LoVo (cell line): ENCODE measurements at regions not wholly inside any gene's neighbourhood (a gene's known extent, or its start where the extent isn't known, plus 50 kb on each side); places are given as distances from the start of the nearest gene placed in this dataset.
A peak's percentile ranks its signal among the peaks of the same experiment; 100 is the strongest.

Experiments
- DNase-seq: peaks from one replicate; pipeline ENCODE4 v3.0.0-alpha.2; 2016; ENCODE audit warnings: low spot score

DNA sequence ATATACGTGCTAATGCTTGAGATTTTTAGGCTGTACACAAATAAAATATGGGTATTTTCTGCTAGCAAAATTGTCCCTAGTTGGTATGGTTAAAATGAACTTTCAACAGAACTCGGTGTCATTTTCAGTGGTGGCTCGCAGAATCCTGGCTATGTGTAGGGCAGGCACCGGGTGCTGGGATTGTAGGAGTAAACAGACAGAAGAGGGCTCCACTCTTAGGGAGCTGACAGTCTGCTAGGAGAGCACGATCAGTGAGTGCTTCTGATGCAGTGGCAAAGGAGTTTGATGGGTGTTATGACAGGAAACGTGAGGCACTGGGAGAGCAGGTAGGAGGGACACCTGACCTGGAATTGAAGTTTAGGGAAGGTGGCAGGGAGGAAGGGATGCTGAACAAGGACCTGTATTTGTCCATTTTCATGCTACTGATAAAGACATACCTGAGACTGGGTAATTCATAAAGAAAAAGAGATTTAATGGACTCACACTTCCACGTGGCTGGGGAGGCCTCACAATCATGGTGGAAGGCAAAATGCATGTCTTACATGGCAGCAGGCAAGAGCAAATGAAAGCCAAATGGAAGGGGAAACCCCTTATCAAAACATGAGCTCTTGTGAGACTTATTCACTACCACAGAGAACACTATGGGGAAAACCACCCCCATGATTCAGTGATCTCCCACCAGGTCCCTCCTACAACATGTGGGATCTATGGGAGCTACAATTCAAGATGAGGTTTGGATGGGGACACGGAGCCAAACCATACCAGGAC is 105.4 kb upstream of the LCLAT1 start:
- no peak for DNase-seq

GRCh38 chr2:30346471-30347169 is 100.4 kb upstream of the LCLAT1 start:
- DNase-seq: no peak

GRCh38 chr2:30348825-30349224 is 98.2 kb upstream of the LCLAT1 start:
- DNase-seq: no peak

DNA sequence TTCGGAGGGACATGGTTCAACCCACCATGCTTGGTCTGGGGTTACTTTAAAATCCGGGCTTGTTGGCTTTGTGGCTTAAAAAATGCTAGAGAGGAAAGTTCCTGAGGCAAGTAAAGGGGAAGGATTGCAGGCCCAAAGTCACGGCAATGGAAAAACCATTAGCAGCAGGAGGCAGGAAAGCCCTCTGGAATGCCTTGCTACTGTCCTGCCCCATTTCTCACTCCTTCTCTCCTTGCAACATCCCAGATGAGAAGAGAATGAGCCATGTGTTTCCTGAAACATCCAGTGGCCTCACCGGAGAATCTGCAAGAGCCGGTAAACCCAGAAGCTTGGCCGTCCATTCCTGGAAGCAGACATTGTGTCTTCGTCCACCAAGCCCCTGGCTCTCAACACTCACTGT is 97.4 kb upstream of the LCLAT1 start:
- DNase-seq: no peak

DNA sequence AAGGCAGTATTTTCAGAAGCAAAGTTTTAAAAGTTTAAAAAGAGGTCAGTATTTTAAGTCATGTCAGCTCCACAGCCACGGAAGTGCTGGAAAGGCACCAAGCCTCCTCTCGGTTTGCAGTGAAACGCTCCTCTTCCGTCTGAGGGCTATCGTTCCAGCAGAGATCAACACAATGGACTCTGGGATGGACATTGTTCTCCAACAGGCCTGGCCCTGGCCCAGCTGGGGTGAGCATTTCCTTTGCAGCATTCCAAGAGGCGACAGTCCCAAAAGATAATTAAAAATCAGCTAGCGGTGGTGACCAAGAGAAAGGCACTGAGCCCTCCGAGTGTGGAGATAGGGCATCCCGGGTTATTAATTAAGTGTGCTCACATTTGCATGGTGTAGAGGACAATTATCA is 95.9 kb upstream of the LCLAT1 start:
- no peak for DNase-seq

- DNase-seq: no peak
Observed at GRCh38 chr2:30351949-30352348, 95.1 kb upstream of the LCLAT1 start.

- no peak for DNase-seq
Observed at GRCh38 chr2:30354150-30354549, 92.9 kb upstream of the LCLAT1 start.

DNA sequence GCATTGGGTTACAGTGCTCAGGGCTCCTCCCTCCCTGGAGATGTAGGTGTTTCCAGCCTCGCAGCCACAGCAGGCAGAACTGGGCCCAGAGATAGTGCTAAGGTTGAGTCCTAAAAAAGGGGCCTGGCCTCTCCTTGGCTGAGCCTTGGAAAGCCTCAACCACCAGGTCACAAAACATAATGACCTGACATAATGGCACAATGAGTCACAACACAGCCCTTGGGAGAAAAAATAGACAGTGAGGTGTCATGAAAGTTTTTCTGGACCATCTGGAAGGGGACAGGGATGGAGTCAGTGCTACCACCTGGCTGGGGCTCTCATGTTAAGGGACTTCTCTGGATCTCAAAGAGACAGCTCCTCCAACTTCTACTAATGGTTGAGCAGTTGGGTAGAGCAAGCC is 92.4 kb upstream of the LCLAT1 start:
- no peak for DNase-seq

- no peak for DNase-seq
Observed at GRCh38 chr2:30355306-30355705, 91.7 kb upstream of the LCLAT1 start.

- no peak for DNase-seq
Observed at GRCh38 chr2:30356071-30356470, 91.0 kb upstream of the LCLAT1 start.

DNA sequence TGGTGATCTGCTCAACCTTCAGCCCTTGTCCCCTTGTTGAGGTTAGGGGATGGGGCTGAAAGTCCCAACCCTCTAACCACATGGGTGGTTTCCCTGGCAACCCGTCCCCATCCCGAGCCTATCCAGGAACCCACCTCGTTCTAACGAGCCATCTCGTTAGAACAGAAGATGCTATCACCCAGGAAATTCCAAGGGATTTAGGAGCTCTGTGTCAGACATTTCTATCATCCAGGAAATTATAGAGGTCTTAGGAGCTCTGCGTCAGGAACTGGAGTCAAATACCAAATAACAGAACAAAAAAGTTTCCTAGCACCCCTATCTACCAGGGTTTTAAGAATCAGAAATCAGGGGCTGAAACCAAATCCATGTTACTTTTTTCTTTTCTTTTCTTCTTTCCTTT is 90.3 kb upstream of the LCLAT1 start:
- no peak for DNase-seq

- no peak for DNase-seq
Observed at GRCh38 chr2:30358351-30358750, 88.7 kb upstream of the LCLAT1 start.

DNA sequence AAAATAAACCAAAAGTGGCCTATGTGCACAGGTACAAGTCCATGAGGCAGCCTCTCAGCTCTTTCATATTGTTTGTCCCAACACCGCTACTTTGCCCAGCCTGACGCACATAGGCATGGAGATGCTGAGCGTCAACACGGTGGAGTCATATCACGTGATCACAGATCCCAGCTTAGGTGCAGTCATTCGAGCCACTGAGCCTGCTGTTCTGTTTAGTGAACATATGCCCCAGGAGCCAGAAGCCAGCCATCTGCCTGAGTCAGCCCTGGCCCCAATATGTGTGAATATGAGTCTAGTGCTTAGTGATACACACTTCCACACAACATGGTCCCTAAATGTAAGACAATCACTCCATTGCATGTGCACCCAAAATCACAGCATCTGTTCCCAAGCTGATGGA is 88.2 kb upstream of the LCLAT1 start:
- no peak for DNase-seq

- no peak for DNase-seq
Observed at GRCh38 chr2:30359644-30360167, 87.3 kb upstream of the LCLAT1 start.

DNA sequence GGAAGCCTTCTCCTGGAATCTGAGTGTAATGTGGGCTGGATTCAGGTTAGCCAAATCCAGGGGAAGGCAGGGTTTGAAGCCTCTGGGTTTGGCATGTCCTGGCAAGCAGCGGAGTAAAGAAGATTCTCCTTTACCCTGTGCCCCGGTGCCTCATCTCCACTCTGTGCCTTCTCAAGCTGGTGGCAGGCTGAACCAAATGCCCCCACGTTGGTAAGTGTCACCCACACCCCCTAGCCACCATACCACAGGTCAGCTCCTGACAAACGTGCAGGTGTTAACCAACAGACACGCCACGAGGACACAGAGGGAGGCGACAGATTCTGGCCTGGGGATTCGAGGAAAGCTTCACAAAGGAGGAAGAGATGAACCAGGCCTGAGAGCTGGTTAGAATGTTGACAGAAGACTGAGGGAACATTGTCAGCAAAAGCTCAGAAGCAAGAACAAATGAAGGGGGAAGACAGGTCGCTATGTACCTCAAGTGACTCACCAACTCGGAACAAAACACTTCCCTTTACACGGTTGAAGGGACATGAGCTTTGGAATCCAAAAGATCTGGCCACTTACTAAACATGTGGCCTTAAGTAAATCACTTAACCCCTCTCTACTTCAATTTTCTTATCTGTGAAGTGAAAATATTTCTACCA is 85.2 kb upstream of the LCLAT1 start:
- DNase-seq: no peak

- no peak for DNase-seq
Observed at GRCh38 chr2:30362468-30363081, 84.5 kb upstream of the LCLAT1 start.

DNA sequence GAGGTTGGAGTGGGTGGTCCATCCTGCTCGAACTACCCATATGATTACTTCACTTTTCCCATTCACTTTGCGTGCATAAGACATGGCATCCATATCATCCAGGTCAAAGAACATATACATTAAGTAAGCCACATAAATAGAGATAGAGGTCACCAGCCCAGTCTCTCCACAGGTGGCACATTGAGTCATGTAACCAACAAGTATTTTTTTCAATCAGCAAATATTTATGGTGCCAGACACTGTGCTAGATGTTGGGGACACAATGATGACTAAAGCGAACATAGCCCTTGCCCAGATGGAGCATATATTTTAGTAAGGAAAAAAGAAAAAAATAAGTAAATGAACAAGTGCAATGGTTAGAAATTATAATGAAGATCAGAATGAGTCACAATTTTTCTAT is 83.6 kb upstream of the LCLAT1 start:
- DNase-seq: peak; percentile 25

GRCh38 chr2:30365201-30365600 is 81.8 kb upstream of the LCLAT1 start:
- no peak for DNase-seq

GRCh38 chr2:30366199-30366691 is 80.8 kb upstream of the LCLAT1 start:
- DNase-seq: no peak

- DNase-seq: no peak
Observed at GRCh38 chr2:30367232-30368070, 79.6 kb upstream of the LCLAT1 start.

DNA sequence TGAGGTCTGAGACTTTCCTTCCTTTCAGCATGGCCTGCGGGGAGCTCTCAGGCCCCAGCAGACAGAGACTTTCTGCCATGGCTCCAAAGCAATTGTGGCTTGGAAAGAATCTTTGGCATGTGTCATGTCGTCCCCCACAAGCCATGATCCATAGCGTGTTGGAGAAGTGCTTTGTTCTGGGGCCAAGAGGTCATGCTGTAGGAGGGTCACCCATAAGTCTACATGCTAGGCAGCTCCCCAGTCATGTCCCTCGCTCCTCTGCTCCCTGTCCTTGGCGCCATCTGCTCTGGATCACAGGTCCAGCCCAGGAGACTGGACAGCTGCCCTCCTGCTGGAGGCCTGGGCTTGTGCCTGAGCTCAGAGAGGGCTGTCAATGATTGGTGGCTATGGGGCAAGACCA is 78.8 kb upstream of the LCLAT1 start:
- DNase-seq: no peak
